B cell (primary cell): ENCODE measurements at regions not wholly inside any gene's neighbourhood (a gene's known extent, or its start where the extent isn't known, plus 50 kb on each side); places are given as distances from the start of the nearest gene placed in this dataset.
A peak's percentile ranks its signal among the peaks of the same experiment; 100 is the strongest.

Experiments used
- ATAC-seq: fragments of 200-7000 bp; cut with Tn5 transposase; one replicate; pipeline ENCODE4 v1.10.0; 2021; ENCODE audit warnings: low read depth, mild to moderate bottlenecking, moderate number of reproducible peaks, moderate library complexity
- CTCF ChIA-PET: fragments of 350-600 bp; sonication (Branson Sonifier 250); formaldehyde crosslinking; loops from one replicate; lab custom pipeline; 2021; ENCODE audit warnings: antibody characterized with exemption, inconsistent platforms; lab: Charles Lee
- POLR2A ChIA-PET: fragments of 350-600 bp; sonication (Branson Sonifier 250); formaldehyde crosslinking; loops from one replicate; lab custom pipeline; 2021; ENCODE audit warnings: antibody characterized with exemption; lab: Charles Lee
- DNase-seq: peaks from one replicate; pipeline ENCODE4 v3.0.0; 2013
- H2AFZ ChIP-seq: 2 replicates; pipeline ENCODE4 v1.6.1; 2012; ENCODE audit warnings: mild to moderate bottlenecking, low read depth, low read length; ENCODE audit not compliant: insufficient read depth, poor library complexity, severe bottlenecking
- H3K27ac ChIP-seq, 2 donors: 1 replicate in 1 of 2; 2 replicates in 1 of 2; pipeline ENCODE4 v1.5.1; 2012 to 2013; ENCODE audit warnings: low read length in 2 of 2, mild to moderate bottlenecking in 2 of 2, moderate library complexity in 1 of 2
- H3K27me3 ChIP-seq, 4 experiments: fragments of 200-600 bp in 1 of 4; sonication (generic) in 1 of 4; replicated peaks in 1 of 4; 1 replicate in 2 of 4; 2 replicates in 2 of 4; pipeline versions ENCODE4 v1.6.1 to v1.7.0; 2013 to 2016; ENCODE audit warnings: low read length in 3 of 4, mild to moderate bottlenecking in 2 of 4, mixed read lengths in 1 of 4, moderate library complexity in 1 of 4; ENCODE audit not compliant: insufficient read depth in 4 of 4, control insufficient read depth in 3 of 4; ENCODE audit errors: control extremely low read depth in 1 of 4
- H3K36me3 ChIP-seq, 2 experiments: replicated peaks in 1 of 2; 1 replicate in 1 of 2; 2 replicates in 1 of 2; pipeline versions ENCODE4 v1.6.1 to v1.7.1; 2013; ENCODE audit warnings: low read length in 1 of 2; ENCODE audit not compliant: insufficient read depth in 2 of 2, control insufficient read depth in 1 of 2; ENCODE audit errors: control extremely low read depth in 1 of 2, extremely low read depth in 1 of 2
- H3K4me1 ChIP-seq, 2 donors: fragments of 200-600 bp in 1 of 2; sonication (generic) in 1 of 2; 1 replicate in 1 of 2; 2 replicates in 1 of 2; pipeline versions ENCODE4 v1.5.1 to v1.6.1; 2013 to 2017; ENCODE audit warnings: low read length in 2 of 2; ENCODE audit not compliant: control insufficient read depth in 2 of 2, insufficient read depth in 2 of 2
- H3K4me2 ChIP-seq: replicated peaks from 2 replicates; pipeline ENCODE3; 2012; ENCODE audit warnings: mild to moderate bottlenecking, low read depth, low read length; ENCODE audit not compliant: poor library complexity, severe bottlenecking
- H3K4me3 ChIP-seq, 5 experiments: fragments of 200-600 bp in 1 of 5; sonication (generic) in 1 of 5; 1 replicate in 3 of 5; 2 replicates in 2 of 5; pipeline versions ENCODE4 v1.5.1 to v1.7.0; 2011 to 2016; ENCODE audit warnings: low read length in 4 of 5, mild to moderate bottlenecking in 4 of 5, low read depth in 2 of 5, control low read depth in 1 of 5, moderate library complexity in 1 of 5; ENCODE audit not compliant: insufficient read depth in 1 of 5; ENCODE audit errors: control extremely low read depth in 1 of 5, extremely low read depth in 1 of 5
- H3K79me2 ChIP-seq: fragments of 200-600 bp; sonication (generic); one replicate; pipeline ENCODE4 v1.6.0; 2016; ENCODE audit warnings: low read length; ENCODE audit not compliant: control insufficient read depth, insufficient read depth
- H3K9ac ChIP-seq: fragments of 200-600 bp; sonication (generic); 2 replicates; pipeline ENCODE4 v1.6.1; 2017; ENCODE audit warnings: mild to moderate bottlenecking, low read length, moderate library complexity
- H3K9me3 ChIP-seq, 3 donors: one replicate each; pipeline versions ENCODE4 v1.6.1 to v1.7.1; 2013; ENCODE audit warnings: low read length in 2 of 3; ENCODE audit not compliant: control insufficient read depth in 2 of 3, insufficient read depth in 1 of 3; ENCODE audit errors: control extremely low read depth in 1 of 3
- H4K20me1 ChIP-seq: 2 replicates; pipeline ENCODE4 v1.6.0; 2012; ENCODE audit warnings: mild to moderate bottlenecking, low read length; ENCODE audit not compliant: insufficient read depth, control insufficient read depth, poor library complexity, severe bottlenecking
- H3K27ac Mint-ChIP-seq: one replicate; pipeline ENCODE4 v1.8.0; 2021; ENCODE audit warnings: mixed read lengths
- H3K27me3 Mint-ChIP-seq: one replicate; pipeline ENCODE4 v1.8.0; 2021; ENCODE audit warnings: mixed read lengths
- H3K4me1 Mint-ChIP-seq: one replicate; pipeline ENCODE4 v1.8.0; 2021; ENCODE audit warnings: mixed read lengths
- H3K4me3 Mint-ChIP-seq: one replicate; pipeline ENCODE4 v1.8.0; 2021; ENCODE audit warnings: mixed read lengths
- H3K9me3 Mint-ChIP-seq: one replicate; pipeline ENCODE4 v1.8.0; 2022; ENCODE audit warnings: mixed read lengths; ENCODE audit not compliant: insufficient read depth
- EZH2 ChIP-seq: IDR thresholded peaks from 2 replicates; pipeline ENCODE4 v1.6.1; 2012; ENCODE audit warnings: borderline replicate concordance, low read depth, mild to moderate bottlenecking, moderate library complexity, low read length; ENCODE audit not compliant: insufficient read depth, poor library complexity, severe bottlenecking
- WGBS: methylation state at CpG from one replicate; pipeline ENCODE4 v1.1.5; 2013; ENCODE audit warnings: missing lambda C conversion rate; ENCODE audit not compliant: insufficient coverage; 5-methylcytosine and 5-hydroxymethylcytosine counted together
- intact Hi-C: fragments of 100-400 bp; cut with micrococcal nuclease; formaldehyde crosslinking; loops from one replicate; pipeline ENCODE4 v1.10.0; 2022
- TF ChIP-seq, protein P1 (sequence below): fragments of 200-600 bp; IDR thresholded peaks from one replicate; pipeline ENCODE4 v1.8.0; 2022; ENCODE audit warnings: antibody characterized with exemption, mild to moderate bottlenecking

DNA sequence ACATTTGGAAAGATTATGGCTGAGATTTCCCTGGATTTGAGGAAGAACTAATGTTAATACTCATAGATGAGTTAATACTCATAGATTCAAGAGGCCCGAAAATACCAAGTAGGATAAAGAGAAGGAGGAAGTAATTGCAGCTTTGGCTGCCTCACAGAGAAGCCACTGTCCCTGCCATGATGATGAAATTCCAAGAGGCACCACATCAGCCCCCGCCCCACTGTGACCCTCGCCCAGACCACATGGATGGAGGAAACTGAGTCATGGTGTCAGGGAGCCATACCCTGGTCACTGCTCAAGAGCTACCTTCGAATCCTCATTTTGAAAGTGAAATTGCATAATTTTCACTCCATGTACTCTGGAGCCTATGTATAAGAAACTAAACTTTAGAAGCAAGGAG is 57.6 kb upstream of the SLC22A11 start:
- H2AFZ ChIP-seq, result no peak overlapping the region
- no peak for ATAC-seq
- no CpG with 5 or more reads among the region's 4 CpGs for WGBS

DNA sequence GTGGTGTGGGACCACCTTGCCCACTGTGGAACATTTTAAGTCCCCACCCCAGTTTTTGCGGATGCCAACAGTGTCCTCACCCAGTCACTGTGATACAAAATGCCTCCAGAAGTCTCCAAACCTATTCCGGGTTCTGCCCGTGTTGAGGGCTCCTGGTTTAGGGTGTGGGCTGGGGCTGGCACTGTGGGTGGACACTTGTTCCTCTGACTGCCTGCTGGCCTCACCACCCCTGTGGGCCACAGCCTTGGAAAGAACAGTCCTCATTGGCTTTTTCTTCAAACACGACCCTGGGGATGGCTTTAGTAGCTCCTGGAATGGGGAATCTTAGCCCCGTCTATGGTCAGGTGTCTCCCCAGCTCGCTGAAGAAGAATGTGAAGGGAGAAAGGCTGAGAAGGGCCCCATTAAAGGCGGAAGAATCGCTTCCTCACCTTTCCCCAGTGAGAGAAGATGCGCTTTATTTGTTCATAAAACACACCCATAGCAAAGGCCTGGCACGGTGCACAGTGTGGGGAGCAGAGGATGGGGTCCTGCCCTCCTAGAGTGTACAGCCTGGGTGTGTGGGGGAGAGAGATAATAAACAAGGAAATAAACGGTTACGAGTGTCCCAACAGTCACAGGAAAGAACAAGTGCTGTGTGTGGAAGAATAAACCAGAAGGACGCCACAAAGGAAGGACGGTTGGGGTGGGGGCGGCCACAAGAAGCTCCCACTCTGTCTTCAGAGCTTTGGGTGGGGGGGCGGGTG is 56.3 kb upstream of the SLC22A11 start:
- Histone ChIP-seq H3K79me2 (no peaks in the 10 kb centered on the region), H3K36me3 (no peaks in the 10 kb centered on the region), H3K9ac (no peak overlapping the region), H3K4me3 (no peak overlapping the region), H3K27ac (no peak overlapping the region), H3K4me1 (no peaks in the 10 kb centered on the region), H3K4me2 (no peak overlapping the region), H2AFZ (peak overlapping the region; percentile 52), H4K20me1 (no peaks in the 10 kb centered on the region), H3K9me3 (peaks cover 0 to 3% (median 0%) of the 10 kb centered on the region in 3 donors), H3K27me3 (peaks cover 0 to 6% (median 2%) of the 10 kb centered on the region in 4 experiments)
- ATAC-seq (no peak), DNase-seq (no peak)
- H3K27ac Mint-ChIP-seq, result no peak overlapping the region
- peaks cover 15% of the 10 kb centered on the region for H3K27me3 Mint-ChIP-seq
- peaks cover under 1% of the 10 kb centered on the region for H3K9me3 Mint-ChIP-seq
- TF ChIP-seq EZH2, result no peak
- TF ChIP-seq, protein P1, sequence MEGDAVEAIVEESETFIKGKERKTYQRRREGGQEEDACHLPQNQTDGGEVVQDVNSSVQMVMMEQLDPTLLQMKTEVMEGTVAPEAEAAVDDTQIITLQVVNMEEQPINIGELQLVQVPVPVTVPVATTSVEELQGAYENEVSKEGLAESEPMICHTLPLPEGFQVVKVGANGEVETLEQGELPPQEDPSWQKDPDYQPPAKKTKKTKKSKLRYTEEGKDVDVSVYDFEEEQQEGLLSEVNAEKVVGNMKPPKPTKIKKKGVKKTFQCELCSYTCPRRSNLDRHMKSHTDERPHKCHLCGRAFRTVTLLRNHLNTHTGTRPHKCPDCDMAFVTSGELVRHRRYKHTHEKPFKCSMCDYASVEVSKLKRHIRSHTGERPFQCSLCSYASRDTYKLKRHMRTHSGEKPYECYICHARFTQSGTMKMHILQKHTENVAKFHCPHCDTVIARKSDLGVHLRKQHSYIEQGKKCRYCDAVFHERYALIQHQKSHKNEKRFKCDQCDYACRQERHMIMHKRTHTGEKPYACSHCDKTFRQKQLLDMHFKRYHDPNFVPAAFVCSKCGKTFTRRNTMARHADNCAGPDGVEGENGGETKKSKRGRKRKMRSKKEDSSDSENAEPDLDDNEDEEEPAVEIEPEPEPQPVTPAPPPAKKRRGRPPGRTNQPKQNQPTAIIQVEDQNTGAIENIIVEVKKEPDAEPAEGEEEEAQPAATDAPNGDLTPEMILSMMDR, result no peak
- ChIA-PET POLR2A (no interaction called here), CTCF (no interaction called here)
- H3K4me1 Mint-ChIP-seq, result no peaks in the 10 kb centered on the region
- WGBS, result 33% methylated on average over 7 of the region's 16 CpGs
- no peak overlapping the region for H3K4me3 Mint-ChIP-seq
- intact Hi-C loops, result no loop called here

More for the DNA sequence above, 57.6 kb upstream of the SLC22A11 start:
- H3K4me1 Mint-ChIP-seq, result peaks cover 3% of the 10 kb centered on the region
- H3K4me3 Mint-ChIP-seq, result no peak overlapping the region
- H3K9me3 ChIP-seq, result no peaks in the 10 kb centered on the region
- peaks cover 0 to 6% (median 2%) of the 10 kb centered on the region in 4 experiments for H3K27me3 ChIP-seq
- H3K4me2 ChIP-seq, result no peak overlapping the region
- H3K79me2 ChIP-seq, result no peaks in the 10 kb centered on the region
- CTCF ChIA-PET, result no interaction called here
- no peak overlapping the region for H3K27ac ChIP-seq
- H3K9me3 Mint-ChIP-seq, result no peaks in the 10 kb centered on the region
- no peaks in the 10 kb centered on the region for H3K4me1 ChIP-seq
- no peaks in the 10 kb centered on the region for H3K36me3 ChIP-seq
- POLR2A ChIA-PET, result no interaction called here
- no peaks in the 10 kb centered on the region for H4K20me1 ChIP-seq
- DNase-seq, result no peak
- TF ChIP-seq EZH2, result no peak
- TF ChIP-seq, protein P1, result no peak
- no peak overlapping the region for H3K9ac ChIP-seq
- no peak overlapping the region for H3K27ac Mint-ChIP-seq
- intact Hi-C loops, result no loop called here
- H3K27me3 Mint-ChIP-seq, result peaks cover 10% of the 10 kb centered on the region
- H3K4me3 ChIP-seq, result no peak overlapping the region
